NCI-H524 treated with DMSO at 0.1 percent for 48 hours (cell line): ENCODE measurements at regions not wholly inside any gene's neighbourhood (a gene's known extent, or its start where the extent isn't known, plus 50 kb on each side); places are given as distances from the start of the nearest gene placed in this dataset.

Source experiments
- DNase-seq: peaks from one replicate; lab custom pipeline; 2025; lab: John Stamatoyannopoulos, UW

GRCh38 chr14:28482251-28483040, 284.1 kb upstream of the FOXG1 start:
- DNase-seq: no peak

DNA sequence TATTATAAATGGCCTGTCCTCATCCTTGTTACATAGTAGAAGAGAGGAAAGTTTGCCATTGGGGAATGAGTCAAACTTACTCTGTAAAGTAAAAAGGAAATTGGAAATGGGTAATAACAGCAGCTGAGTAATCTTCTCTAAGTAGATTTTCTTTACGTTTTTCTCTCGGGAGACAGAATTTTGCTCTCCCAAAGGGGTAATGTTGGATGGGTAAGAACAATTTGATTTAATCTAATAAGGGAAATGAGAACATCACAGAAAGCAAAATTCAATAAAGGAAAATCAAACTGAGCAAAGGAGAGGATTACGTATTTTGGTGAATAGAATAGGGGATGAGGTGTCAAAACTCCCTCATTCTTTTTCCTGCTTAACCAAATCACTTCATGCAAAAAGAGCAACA, 283.1 kb upstream of the FOXG1 start:
- DNase-seq: no peak

GRCh38 chr14:28488684-28489083, 277.9 kb upstream of the FOXG1 start:
- no peak for DNase-seq

DNA sequence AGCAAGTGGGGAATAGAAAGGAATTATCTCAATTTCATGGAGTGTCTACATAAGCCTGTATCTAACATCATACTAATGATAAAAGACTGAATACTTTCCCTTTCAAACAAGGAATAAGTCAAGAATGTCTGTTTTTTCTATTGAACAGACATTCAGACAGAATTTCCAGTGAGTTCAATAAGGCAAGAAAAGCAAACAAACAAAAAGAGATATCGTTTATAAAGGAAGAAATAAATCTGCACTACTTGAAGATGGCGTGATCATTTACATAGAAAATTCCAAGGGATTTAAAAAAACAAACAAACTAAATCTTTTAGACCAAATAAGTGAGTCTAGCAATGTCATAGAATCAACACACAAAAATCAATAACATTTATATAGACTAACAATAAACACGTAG, 273.1 kb upstream of the FOXG1 start:
- DNase-seq: no peak

DNA sequence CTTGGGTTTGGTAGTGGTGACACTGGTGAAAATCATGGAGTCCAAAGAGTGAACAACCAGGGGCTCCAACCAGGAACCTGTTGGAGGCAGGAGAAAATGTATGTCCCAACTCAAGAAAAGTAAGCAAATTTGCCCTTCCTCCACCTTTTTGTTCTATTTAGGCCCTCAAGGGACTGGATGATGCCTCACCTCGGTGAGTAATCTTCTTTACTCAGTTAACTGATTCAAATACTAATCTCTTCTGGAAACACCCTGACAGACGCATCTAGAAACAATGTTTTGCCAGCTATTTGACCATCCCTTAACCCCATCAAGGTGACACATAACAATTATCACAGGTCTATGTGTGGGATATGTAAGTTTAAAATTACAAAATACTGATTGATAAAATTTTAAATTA, 272.4 kb upstream of the FOXG1 start:
- no peak for DNase-seq

- no peak for DNase-seq
Measured at GRCh38 chr14:28496364-28496763, 270.2 kb upstream of the FOXG1 start.

DNA sequence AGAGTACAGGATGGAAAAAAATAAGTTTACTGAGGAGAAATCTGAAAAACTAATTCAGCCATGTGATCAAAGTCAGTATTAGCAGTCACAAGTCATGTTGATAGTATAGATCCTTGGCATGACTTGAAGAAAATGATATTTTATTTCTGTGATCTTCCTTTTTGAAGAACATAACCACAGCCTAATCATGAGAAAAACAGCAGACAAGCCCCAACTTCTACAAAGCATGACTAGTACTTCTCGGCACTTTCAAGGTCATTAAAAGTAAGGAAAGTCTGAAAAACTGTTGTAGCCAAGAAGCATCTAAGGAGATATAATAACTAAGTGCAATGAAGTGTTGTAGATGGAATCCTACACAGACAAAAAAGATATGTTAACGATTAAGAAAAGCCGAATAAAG, 264.1 kb upstream of the FOXG1 start:
- no peak for DNase-seq

DNA sequence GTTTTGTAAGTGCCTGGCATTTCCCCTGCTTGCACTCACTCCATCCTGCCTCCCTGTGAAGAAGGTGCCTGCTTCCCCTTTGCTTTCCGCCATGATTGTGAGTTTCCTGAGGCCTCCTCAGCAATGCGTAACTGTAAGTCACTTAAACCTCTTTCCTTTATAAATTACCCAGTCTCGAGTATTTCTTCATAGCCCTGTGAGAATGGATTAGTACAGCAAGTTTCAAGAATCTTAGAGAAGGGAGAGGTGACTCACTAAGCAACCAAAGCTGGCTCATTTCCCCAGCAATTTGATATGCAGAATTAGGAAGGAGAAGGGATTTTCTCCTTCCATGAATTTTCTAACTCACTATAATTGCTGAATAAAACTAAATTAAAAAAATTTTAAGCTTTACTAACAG, 251.0 kb upstream of the FOXG1 start:
- DNase-seq: no peak

GRCh38 chr14:28536889-28537288, 229.7 kb upstream of the FOXG1 start:
- DNase-seq: no peak

DNA sequence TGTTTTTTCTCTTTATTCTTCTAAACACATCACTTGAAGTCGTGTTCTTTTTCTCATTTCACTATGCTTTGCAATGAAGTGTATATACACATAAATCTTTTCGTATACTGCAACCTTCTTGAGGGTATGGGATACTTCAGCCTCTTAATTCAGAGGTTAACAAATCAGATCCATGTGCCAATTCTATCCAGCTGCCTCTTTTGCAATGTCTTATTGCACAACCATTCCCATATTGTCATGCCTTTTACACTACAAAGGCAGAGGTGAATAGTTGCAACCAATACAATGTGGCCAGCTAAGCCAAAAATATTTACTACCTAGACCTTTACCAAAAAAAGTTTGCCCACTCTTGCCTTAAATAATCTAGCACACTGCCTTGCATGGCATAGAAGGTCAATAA, 224.5 kb upstream of the FOXG1 start:
- DNase-seq: no peak

- no peak for DNase-seq
Measured at GRCh38 chr14:28565345-28565744, 201.2 kb upstream of the FOXG1 start.

GRCh38 chr14:28570391-28570790, 196.2 kb upstream of the FOXG1 start:
- DNase-seq: no peak

DNA sequence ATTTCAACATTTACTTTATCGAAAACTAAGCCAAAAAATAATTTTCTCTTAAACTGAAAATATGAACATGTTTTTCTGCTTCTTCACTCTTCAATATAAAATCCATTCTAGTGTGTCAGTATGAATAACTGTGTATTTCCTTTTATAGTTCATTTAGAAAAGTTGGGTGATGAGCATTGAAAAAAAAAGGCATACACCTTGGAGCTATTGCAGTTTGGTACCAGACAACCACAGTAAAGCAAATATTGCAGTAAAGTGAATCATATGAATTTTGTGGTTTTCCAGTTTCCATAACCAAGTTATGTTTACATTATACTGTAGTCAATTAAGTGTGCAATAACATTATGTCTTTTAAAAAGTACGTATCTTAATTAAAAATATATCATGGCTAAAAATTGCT, 195.0 kb upstream of the FOXG1 start:
- DNase-seq: no peak

GRCh38 chr14:28576523-28576922, 190.1 kb upstream of the FOXG1 start:
- DNase-seq: no peak

GRCh38 chr14:28577187-28577586, 189.4 kb upstream of the FOXG1 start:
- DNase-seq: no peak

- DNase-seq: no peak
Measured at GRCh38 chr14:28577711-28578131, 188.9 kb upstream of the FOXG1 start.

DNA sequence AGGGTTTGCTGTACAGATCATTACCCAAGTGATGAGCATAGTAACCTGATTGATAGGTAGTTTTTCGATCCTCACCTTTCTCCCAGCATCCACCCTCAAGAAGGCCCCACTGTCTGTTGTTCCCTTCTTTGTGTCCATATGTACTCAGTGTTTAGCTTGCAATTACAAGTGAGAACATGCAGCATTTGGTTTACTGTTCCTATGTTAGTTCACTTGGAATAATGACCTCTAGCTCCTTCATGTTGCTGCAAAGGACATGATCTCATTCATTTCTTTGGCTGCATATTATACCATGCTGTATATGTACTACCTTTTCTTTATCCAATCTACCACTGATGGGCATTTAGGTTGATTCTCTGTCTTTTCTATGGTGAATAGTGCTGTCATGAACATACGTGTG, 181.6 kb upstream of the FOXG1 start:
- DNase-seq: no peak

GRCh38 chr14:28589792-28590191, 176.8 kb upstream of the FOXG1 start:
- peak; percentile 24 for DNase-seq

GRCh38 chr14:28596391-28596790, 170.2 kb upstream of the FOXG1 start:
- DNase-seq: no peak

GRCh38 chr14:28599191-28599590, 167.4 kb upstream of the FOXG1 start:
- no peak for DNase-seq

DNA sequence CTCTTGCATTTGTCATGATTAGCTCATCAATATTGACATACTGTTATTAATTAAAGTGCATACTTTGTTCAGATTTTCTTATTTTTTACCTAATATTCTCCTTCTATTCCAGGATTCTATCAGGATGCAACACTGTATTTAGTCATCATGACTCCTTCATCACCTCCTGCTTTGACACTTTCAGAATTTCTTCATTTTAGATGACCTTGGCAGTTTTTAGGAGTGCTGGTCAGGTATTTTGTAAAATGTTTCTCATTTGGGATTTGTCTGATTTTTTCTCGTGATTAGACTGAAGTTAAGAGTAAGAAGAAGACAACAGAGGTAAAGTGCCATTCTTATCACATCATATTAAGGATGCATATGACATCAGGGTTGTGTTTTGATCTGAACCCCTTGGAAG, 167.0 kb upstream of the FOXG1 start:
- no peak for DNase-seq

GRCh38 chr14:28603606-28604005, 163.0 kb upstream of the FOXG1 start:
- DNase-seq: no peak

DNA sequence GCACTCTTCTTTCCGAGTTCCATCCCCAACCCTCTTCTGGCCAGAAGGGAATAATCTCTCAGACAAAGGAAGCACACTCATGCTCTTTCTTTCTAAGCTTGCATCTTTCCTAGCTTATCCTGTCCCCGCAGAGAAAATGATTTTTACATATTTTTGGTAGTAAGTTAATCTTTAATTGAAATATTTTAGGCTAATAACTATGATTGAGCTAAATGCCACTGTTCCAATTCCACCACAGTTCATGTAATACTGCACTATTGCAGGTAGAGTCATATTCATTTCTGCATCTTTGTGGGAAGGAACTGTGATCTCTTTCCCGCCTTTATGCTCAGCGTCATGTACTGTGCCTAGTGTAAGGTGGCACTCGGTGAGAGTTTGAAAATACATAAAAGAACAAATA, 158.9 kb upstream of the FOXG1 start:
- DNase-seq: no peak

DNA sequence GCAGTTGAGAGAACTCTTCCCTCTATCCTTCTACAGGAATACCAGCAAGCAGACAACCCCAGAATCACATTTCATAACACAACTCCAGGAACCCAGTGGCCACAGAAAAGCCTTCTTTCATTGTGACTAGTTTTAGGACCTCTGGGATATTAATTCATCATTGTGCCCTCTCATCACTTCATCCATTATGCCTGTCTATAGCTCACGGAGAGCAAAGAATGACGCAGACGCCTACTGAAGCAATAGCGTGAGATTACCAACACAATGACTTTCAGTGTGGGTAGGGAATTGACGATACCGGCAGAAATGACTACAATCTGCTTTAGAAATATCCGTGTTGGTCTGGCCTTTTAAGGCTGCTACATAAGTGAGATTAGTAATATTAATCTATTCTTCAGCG, 158.1 kb upstream of the FOXG1 start:
- no peak for DNase-seq
